ENCODE measurements at regions not wholly inside any gene's neighbourhood (a gene's known extent, or its start where the extent isn't known, plus 50 kb on each side); places are given as distances from the start of the nearest gene placed in this dataset.
A peak's percentile ranks its signal among the peaks of the same experiment; 100 is the strongest.

GRCh38 chr3:59308684-59309083 is 258.9 kb upstream of the CFAP20DC start:
- ATAC-seq (no peak), DNase-seq (no peak)
- no peak for TF ChIP-seq POLR2A (IDR thresholded peaks at IDR 0.05)
- peak in 1 of 12 donors; percentile 17 for TF ChIP-seq CTCF (IDR thresholded peaks at IDR 0.05)
- Histone ChIP-seq H3K4me3 (no peak overlapping the region), H3K36me3 (no peaks in the 10 kb centered on the region), H3K27ac (no peak overlapping the region), H3K4me1 (peaks cover 0 to 4% (median 0%) of the 10 kb centered on the region in 12 donors), H3K9me3 (no peaks in the 10 kb centered on the region), H3K27me3 (no peaks in the 10 kb centered on the region)
- 63 to 83% (median 74%) methylated on average over 4 of the region's 4 CpGs for WGBS, 4 donors
- intact Hi-C loops (cut with DNase I), result no loop called here

GRCh38 chr3:59308001-59308400 is 258.2 kb upstream of the CFAP20DC start:
- no peak for TF ChIP-seq POLR2A (IDR thresholded peaks at IDR 0.05)
- H3K4me1 ChIP-seq, result no peaks in the 10 kb centered on the region
- no peak for ATAC-seq
- no peak overlapping the region for H3K4me3 ChIP-seq
- no peak for DNase-seq
- 67 to 81% (median 74%) methylated on average over 1 of the region's 1 CpG for WGBS, 4 donors
- intact Hi-C loops (cut with DNase I), result no loop called here
- H3K27ac ChIP-seq, result no peak overlapping the region
- no peaks in the 10 kb centered on the region for H3K9me3 ChIP-seq
- H3K27me3 ChIP-seq, result no peaks in the 10 kb centered on the region
- no peaks in the 10 kb centered on the region for H3K36me3 ChIP-seq

- intact Hi-C loops (cut with DNase I), result no loop called here
- no peaks in the 10 kb centered on the region for H3K36me3 ChIP-seq
- H3K4me3 ChIP-seq, result no peak overlapping the region
- DNase-seq (no peak), ATAC-seq (no peak)
- H3K4me1 ChIP-seq, result no peaks in the 10 kb centered on the region
- H3K27me3 ChIP-seq, result no peaks in the 10 kb centered on the region
- H3K9me3 ChIP-seq, result no peaks in the 10 kb centered on the region
- TF ChIP-seq POLR2A (IDR thresholded peaks at IDR 0.05) (no peak), CTCF (IDR thresholded peaks at IDR 0.05) (no peak)
- no peak overlapping the region for H3K27ac ChIP-seq
- WGBS, 4 donors, result 91 to 94% (median 93%) methylated on average over 3 of the region's 3 CpGs
These were observed 256.6 kb upstream of the CFAP20DC start for GRCh38 chr3:59306436-59306835.

- Histone ChIP-seq H3K27me3 (no peaks in the 10 kb centered on the region), H3K27ac (no peak overlapping the region), H3K4me3 (no peak overlapping the region), H3K4me1 (peaks cover 0 to 5% (median 0%) of the 10 kb centered on the region in 12 donors), H3K36me3 (no peaks in the 10 kb centered on the region), H3K9me3 (peaks cover 0 to 6% (median 0%) of the 10 kb centered on the region in 12 donors)
- WGBS, 4 donors, result 62 to 75% (median 69%) methylated on average over 3 of the region's 3 CpGs
- intact Hi-C loops (cut with DNase I), result no loop called here
- DNase-seq, result no peak
- ATAC-seq, result no peak
- TF ChIP-seq CTCF (IDR thresholded peaks at IDR 0.05) (no peak), POLR2A (IDR thresholded peaks at IDR 0.05) (no peak)
These were observed 254.5 kb upstream of the CFAP20DC start for GRCh38 chr3:59304296-59304695.

GRCh38 chr3:59303452-59303851 is 253.6 kb upstream of the CFAP20DC start:
- H3K36me3 ChIP-seq, result no peaks in the 10 kb centered on the region
- peaks cover 0 to 5% (median 0%) of the 10 kb centered on the region in 12 donors for H3K4me1 ChIP-seq
- no peak overlapping the region for H3K27ac ChIP-seq
- 61 to 79% (median 75%) methylated on average over 4 of the region's 4 CpGs for WGBS, 4 donors
- no peak for DNase-seq
- peaks cover 0 to 6% (median 0%) of the 10 kb centered on the region in 12 donors for H3K9me3 ChIP-seq
- ATAC-seq, result no peak
- H3K27me3 ChIP-seq, result no peaks in the 10 kb centered on the region
- TF ChIP-seq CTCF (IDR thresholded peaks at IDR 0.05) (no peak), POLR2A (IDR thresholded peaks at IDR 0.05) (no peak)
- intact Hi-C loops (cut with DNase I), result no loop called here
- H3K4me3 ChIP-seq, result no peak overlapping the region

All from heart left ventricle (tissue), 16 donors.